ENCODE measurements at regions not wholly inside any gene's neighbourhood (a gene's known extent, or its start where the extent isn't known, plus 50 kb on each side); places are given as distances from the start of the nearest gene placed in this dataset.

- no peaks in the 10 kb centered on the region for H3K36me3 ChIP-seq (ENCODE audit: control insufficient read depth, insufficient read depth, low read length)
- H3K9ac ChIP-seq (ENCODE audit: low read length) = no peak overlapping the region
- H3K9me3 ChIP-seq (ENCODE audit: control insufficient read depth, low read length) = no peaks in the 10 kb centered on the region
- H3K4me1 ChIP-seq (ENCODE audit: control insufficient read depth, insufficient read depth, low read length) = no peaks in the 10 kb centered on the region
- H3K27me3 ChIP-seq (ENCODE audit: control insufficient read depth, insufficient read depth, low read length) = no peaks in the 10 kb centered on the region
- no peak overlapping the region for H3K4me3 ChIP-seq (ENCODE audit: low read length)
These were observed 546.3 kb downstream of the TYW1 start for GRCh38 chr7:67542916-67543315.

- no peaks in the 10 kb centered on the region for H3K9me3 ChIP-seq (ENCODE audit: control insufficient read depth, low read length)
- H3K4me3 ChIP-seq (ENCODE audit: low read length) = no peak overlapping the region
- no peak overlapping the region for H3K9ac ChIP-seq (ENCODE audit: low read length)
- H3K36me3 ChIP-seq (ENCODE audit: control insufficient read depth, insufficient read depth, low read length) = no peaks in the 10 kb centered on the region
- H3K4me1 ChIP-seq (ENCODE audit: control insufficient read depth, insufficient read depth, low read length) = no peaks in the 10 kb centered on the region
- H3K27me3 ChIP-seq (ENCODE audit: control insufficient read depth, insufficient read depth, low read length) = no peaks in the 10 kb centered on the region
These were observed 550.7 kb downstream of the TYW1 start for GRCh38 chr7:67547183-67547907.

- no peaks in the 10 kb centered on the region for H3K36me3 ChIP-seq (ENCODE audit: control insufficient read depth, insufficient read depth, low read length)
- H3K9me3 ChIP-seq (ENCODE audit: control insufficient read depth, low read length) = no peaks in the 10 kb centered on the region
- no peak overlapping the region for H3K4me3 ChIP-seq (ENCODE audit: low read length)
- no peaks in the 10 kb centered on the region for H3K4me1 ChIP-seq (ENCODE audit: control insufficient read depth, insufficient read depth, low read length)
- H3K9ac ChIP-seq (ENCODE audit: low read length) = no peak overlapping the region
- no peaks in the 10 kb centered on the region for H3K27me3 ChIP-seq (ENCODE audit: control insufficient read depth, insufficient read depth, low read length)
These were observed 552.5 kb downstream of the TYW1 start for GRCh38 chr7:67549126-67549525.

DNA sequence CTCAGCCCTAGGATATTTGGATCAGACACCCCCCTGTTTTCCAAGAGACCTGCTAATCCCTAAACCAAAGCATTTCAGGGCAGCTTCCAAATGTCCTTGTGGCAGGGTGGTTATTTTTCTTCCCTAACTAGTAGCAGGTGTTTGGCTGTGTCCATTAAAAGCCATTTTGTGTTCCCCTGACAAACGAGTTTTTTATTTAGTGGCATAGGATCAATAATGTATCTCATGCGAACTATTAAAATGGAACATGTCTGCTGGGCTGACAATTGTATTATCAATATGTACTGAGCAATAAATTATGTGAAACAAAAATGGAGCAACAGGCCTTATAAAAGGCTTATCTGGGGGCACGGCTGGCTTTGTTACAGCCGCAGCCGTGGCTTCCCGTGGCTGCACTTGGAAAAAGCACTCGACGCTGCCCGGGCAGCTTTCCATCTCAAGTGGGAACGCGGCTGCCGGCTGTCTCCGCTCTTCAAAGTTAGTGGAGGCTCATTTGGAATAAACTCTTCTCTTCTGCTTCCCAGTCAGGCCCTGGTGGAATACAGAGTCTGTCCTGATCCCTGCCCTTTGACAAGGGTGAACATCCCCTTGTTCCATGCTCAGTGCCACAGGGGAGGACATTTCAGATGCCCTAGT is 554.3 kb downstream of the TYW1 start:
- no peaks in the 10 kb centered on the region for H3K27me3 ChIP-seq (ENCODE audit: control insufficient read depth, insufficient read depth, low read length)
- no peaks in the 10 kb centered on the region for H3K9me3 ChIP-seq (ENCODE audit: control insufficient read depth, low read length)
- no peak overlapping the region for H3K4me3 ChIP-seq (ENCODE audit: low read length)
- H3K36me3 ChIP-seq (ENCODE audit: control insufficient read depth, insufficient read depth, low read length) = no peaks in the 10 kb centered on the region
- no peaks in the 10 kb centered on the region for H3K4me1 ChIP-seq (ENCODE audit: control insufficient read depth, insufficient read depth, low read length)
- no peak overlapping the region for H3K9ac ChIP-seq (ENCODE audit: low read length)

DNA sequence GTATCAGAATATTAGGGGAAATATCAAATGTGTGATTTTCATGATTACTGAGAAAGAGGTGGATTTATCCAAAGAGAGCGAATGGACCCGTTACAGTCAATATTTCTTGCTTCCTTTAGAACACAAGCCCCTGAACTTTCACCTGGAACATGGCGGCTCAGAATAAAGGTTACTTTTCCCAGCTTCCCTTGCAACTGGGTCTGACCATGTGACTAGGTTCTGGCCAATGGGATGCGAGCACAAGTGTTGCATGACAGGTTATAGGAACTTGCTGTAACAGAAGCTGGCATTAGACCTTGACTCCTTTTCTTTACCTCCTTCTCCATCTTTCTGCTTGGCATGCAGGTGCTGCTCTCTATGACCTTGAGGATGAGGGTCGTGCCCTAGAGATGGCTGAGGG is 556.1 kb downstream of the TYW1 start:
- no peaks in the 10 kb centered on the region for H3K4me1 ChIP-seq (ENCODE audit: control insufficient read depth, insufficient read depth, low read length)
- no peak overlapping the region for H3K4me3 ChIP-seq (ENCODE audit: low read length)
- H3K27me3 ChIP-seq (ENCODE audit: control insufficient read depth, insufficient read depth, low read length) = no peaks in the 10 kb centered on the region
- no peaks in the 10 kb centered on the region for H3K36me3 ChIP-seq (ENCODE audit: control insufficient read depth, insufficient read depth, low read length)
- no peaks in the 10 kb centered on the region for H3K9me3 ChIP-seq (ENCODE audit: control insufficient read depth, low read length)
- H3K9ac ChIP-seq (ENCODE audit: low read length) = no peak overlapping the region

- no peak overlapping the region for H3K9ac ChIP-seq (ENCODE audit: low read length)
- no peak overlapping the region for H3K4me3 ChIP-seq (ENCODE audit: low read length)
- H3K9me3 ChIP-seq (ENCODE audit: control insufficient read depth, low read length) = no peaks in the 10 kb centered on the region
- H3K27me3 ChIP-seq (ENCODE audit: control insufficient read depth, insufficient read depth, low read length) = no peaks in the 10 kb centered on the region
- H3K4me1 ChIP-seq (ENCODE audit: control insufficient read depth, insufficient read depth, low read length) = no peaks in the 10 kb centered on the region
- H3K36me3 ChIP-seq (ENCODE audit: control insufficient read depth, insufficient read depth, low read length) = no peaks in the 10 kb centered on the region
These were observed 556.7 kb downstream of the TYW1 start for GRCh38 chr7:67553378-67553777.

DNA sequence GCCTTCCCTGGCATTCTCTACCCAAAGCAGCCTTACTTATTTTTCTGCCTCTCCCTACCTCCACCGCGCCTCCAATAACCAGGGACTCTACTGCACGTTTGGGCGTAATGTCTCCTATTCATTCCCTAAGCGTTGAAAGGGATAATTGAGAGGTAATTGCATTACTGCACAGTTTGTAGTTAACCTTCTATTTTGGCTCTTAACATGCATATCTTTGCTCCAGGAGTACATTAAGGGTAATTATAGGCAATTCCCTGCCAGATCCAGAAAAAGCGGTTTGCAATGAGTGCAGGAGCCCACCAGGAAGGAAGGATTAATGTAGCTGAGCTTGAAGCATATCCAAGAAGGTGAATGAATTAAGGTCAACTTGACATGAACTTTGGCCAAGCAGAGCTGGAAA is 558.4 kb downstream of the TYW1 start:
- H3K4me1 ChIP-seq (ENCODE audit: control insufficient read depth, insufficient read depth, low read length) = no peaks in the 10 kb centered on the region
- no peaks in the 10 kb centered on the region for H3K9me3 ChIP-seq (ENCODE audit: control insufficient read depth, low read length)
- no peaks in the 10 kb centered on the region for H3K36me3 ChIP-seq (ENCODE audit: control insufficient read depth, insufficient read depth, low read length)
- no peaks in the 10 kb centered on the region for H3K27me3 ChIP-seq (ENCODE audit: control insufficient read depth, insufficient read depth, low read length)
- H3K9ac ChIP-seq (ENCODE audit: low read length) = no peak overlapping the region
- no peak overlapping the region for H3K4me3 ChIP-seq (ENCODE audit: low read length)

DNA sequence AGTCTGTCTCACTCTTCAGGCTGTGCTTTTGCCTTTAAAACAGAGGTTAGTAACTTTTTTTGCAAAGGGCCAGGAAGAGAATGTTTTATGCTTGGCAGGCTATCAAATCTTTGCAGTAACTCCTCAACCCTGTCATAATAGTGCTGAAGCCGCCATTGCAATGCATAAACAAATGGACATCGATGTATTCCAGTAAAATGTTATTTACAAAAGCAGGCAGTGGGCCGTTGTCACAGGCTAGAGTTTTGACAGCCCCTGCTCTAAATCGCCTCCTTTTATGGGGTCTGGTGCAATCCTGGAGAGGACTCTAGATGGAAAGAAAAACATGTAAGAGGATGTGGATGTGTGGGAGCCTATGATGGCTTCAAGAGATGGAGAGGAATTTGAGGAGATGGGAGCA is 568.3 kb downstream of the TYW1 start:
- no peaks in the 10 kb centered on the region for H3K9me3 ChIP-seq (ENCODE audit: control insufficient read depth, low read length)
- no peaks in the 10 kb centered on the region for H3K4me1 ChIP-seq (ENCODE audit: control insufficient read depth, insufficient read depth, low read length)
- H3K36me3 ChIP-seq (ENCODE audit: control insufficient read depth, insufficient read depth, low read length) = no peaks in the 10 kb centered on the region
- H3K9ac ChIP-seq (ENCODE audit: low read length) = no peak overlapping the region
- H3K4me3 ChIP-seq (ENCODE audit: low read length) = no peak overlapping the region
- H3K27me3 ChIP-seq (ENCODE audit: control insufficient read depth, insufficient read depth, low read length) = no peaks in the 10 kb centered on the region

- no peaks in the 10 kb centered on the region for H3K36me3 ChIP-seq (ENCODE audit: control insufficient read depth, insufficient read depth, low read length)
- H3K4me3 ChIP-seq (ENCODE audit: low read length) = no peak overlapping the region
- no peaks in the 10 kb centered on the region for H3K9me3 ChIP-seq (ENCODE audit: control insufficient read depth, low read length)
- no peaks in the 10 kb centered on the region for H3K27me3 ChIP-seq (ENCODE audit: control insufficient read depth, insufficient read depth, low read length)
- no peak overlapping the region for H3K9ac ChIP-seq (ENCODE audit: low read length)
- H3K4me1 ChIP-seq (ENCODE audit: control insufficient read depth, insufficient read depth, low read length) = no peaks in the 10 kb centered on the region
These were observed 569.5 kb downstream of the TYW1 start for GRCh38 chr7:67566101-67566500.

DNA sequence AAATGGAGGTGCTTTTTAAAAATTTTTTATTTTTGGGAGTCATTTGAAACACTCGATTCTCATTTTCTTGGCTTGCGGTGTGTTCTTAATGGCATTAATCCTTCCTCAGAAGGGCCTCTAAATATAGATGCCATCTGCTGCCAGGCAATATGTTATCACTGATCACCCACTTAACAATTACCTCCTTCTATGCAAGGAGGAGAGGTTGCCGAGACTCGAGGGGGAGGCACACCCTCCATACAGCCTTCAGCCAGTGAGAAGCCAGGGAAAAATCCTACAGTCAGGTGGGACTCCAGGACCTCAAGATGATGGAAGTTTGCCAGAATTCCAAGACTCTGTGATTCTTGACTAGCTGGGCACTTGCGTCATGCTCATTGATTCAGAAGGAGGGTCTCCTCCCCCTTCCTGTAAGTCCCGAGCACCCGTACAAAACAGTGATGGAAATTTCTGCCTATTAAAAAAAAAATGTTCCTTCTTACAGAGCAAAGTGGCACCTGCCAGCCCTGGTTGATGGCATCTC is 574.5 kb downstream of the TYW1 start:
- H3K27me3 ChIP-seq (ENCODE audit: control insufficient read depth, insufficient read depth, low read length) = no peaks in the 10 kb centered on the region
- no peaks in the 10 kb centered on the region for H3K36me3 ChIP-seq (ENCODE audit: control insufficient read depth, insufficient read depth, low read length)
- no peaks in the 10 kb centered on the region for H3K4me1 ChIP-seq (ENCODE audit: control insufficient read depth, insufficient read depth, low read length)
- no peaks in the 10 kb centered on the region for H3K9me3 ChIP-seq (ENCODE audit: control insufficient read depth, low read length)
- H3K4me3 ChIP-seq (ENCODE audit: low read length) = no peak overlapping the region
- no peak overlapping the region for H3K9ac ChIP-seq (ENCODE audit: low read length)

GRCh38 chr7:67573639-67574038 is 577.0 kb downstream of the TYW1 start:
- H3K9ac ChIP-seq (ENCODE audit: low read length) = no peak overlapping the region

DNA sequence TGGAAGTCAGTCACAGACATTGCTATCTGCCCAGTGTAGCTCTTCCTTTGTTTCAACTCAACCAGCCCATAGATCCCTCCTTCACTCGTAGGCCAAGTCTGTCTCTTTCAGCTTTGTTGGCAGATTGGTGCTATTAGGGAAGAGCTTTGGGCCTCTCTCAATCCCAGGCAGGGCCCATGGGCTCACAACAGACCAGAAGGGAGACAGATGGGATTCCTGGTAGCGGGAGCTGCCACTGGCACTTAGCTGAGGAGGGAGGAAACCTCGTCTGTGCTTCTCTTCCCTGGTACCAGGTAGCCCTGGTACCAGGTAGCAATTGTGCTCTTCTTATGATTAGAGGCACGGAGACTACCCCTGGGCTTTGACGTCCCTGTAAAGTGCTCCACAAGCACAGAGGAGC is 592.0 kb downstream of the TYW1 start:
- H3K9ac ChIP-seq (ENCODE audit: low read length) = no peak overlapping the region
- no peaks in the 10 kb centered on the region for H3K27me3 ChIP-seq (ENCODE audit: control insufficient read depth, insufficient read depth, low read length)
- H3K36me3 ChIP-seq (ENCODE audit: control insufficient read depth, insufficient read depth, low read length) = no peaks in the 10 kb centered on the region
- no peak overlapping the region for H3K4me3 ChIP-seq (ENCODE audit: low read length)
- no peaks in the 10 kb centered on the region for H3K9me3 ChIP-seq (ENCODE audit: control insufficient read depth, low read length)
- no peaks in the 10 kb centered on the region for H3K4me1 ChIP-seq (ENCODE audit: control insufficient read depth, insufficient read depth, low read length)

More at GRCh38 chr7:67573639-67574038, 577.0 kb downstream of the TYW1 start:
- Histone ChIP-seq H3K4me1 (ENCODE audit: control insufficient read depth, insufficient read depth, low read length) (no peaks in the 10 kb centered on the region), H3K27me3 (ENCODE audit: control insufficient read depth, insufficient read depth, low read length) (no peaks in the 10 kb centered on the region), H3K36me3 (ENCODE audit: control insufficient read depth, insufficient read depth, low read length) (no peaks in the 10 kb centered on the region), H3K9me3 (ENCODE audit: control insufficient read depth, low read length) (no peaks in the 10 kb centered on the region), H3K4me3 (ENCODE audit: low read length) (no peak overlapping the region)
